Transverse colon (tissue), 4 donors: ENCODE measurements at regions not wholly inside any gene's neighbourhood (a gene's known extent, or its start where the extent isn't known, plus 50 kb on each side); places are given as distances from the start of the nearest gene placed in this dataset.

Experiments
- POLR2AphosphoS5 ChIP-seq, 3 donors: sonication (generic); formaldehyde crosslinking; IDR thresholded peaks; one replicate each; pipeline ENCODE4 v1.6.1; 2016; ENCODE audit warnings: antibody characterized with exemption in 3 of 3
- TF ChIP-seq, protein P1 (sequence below), 5 experiments: fragments of 200-600 bp in 3 of 5; fragments of 450-650 bp in 2 of 5; sonication (generic) in 3 of 5; IDR thresholded peaks; 1 replicate in 2 of 5; 2 replicates in 3 of 5; pipeline ENCODE4 v1.5.1; 2016 to 2017; ENCODE audit warnings: antibody characterized with exemption in 5 of 5, inconsistent platforms in 3 of 5, mild to moderate bottlenecking in 2 of 5, moderate library complexity in 1 of 5

- TF ChIP-seq POLR2AphosphoS5 (IDR thresholded peaks at IDR 0.05): no peak
- TF ChIP-seq, protein P1, sequence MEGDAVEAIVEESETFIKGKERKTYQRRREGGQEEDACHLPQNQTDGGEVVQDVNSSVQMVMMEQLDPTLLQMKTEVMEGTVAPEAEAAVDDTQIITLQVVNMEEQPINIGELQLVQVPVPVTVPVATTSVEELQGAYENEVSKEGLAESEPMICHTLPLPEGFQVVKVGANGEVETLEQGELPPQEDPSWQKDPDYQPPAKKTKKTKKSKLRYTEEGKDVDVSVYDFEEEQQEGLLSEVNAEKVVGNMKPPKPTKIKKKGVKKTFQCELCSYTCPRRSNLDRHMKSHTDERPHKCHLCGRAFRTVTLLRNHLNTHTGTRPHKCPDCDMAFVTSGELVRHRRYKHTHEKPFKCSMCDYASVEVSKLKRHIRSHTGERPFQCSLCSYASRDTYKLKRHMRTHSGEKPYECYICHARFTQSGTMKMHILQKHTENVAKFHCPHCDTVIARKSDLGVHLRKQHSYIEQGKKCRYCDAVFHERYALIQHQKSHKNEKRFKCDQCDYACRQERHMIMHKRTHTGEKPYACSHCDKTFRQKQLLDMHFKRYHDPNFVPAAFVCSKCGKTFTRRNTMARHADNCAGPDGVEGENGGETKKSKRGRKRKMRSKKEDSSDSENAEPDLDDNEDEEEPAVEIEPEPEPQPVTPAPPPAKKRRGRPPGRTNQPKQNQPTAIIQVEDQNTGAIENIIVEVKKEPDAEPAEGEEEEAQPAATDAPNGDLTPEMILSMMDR (IDR thresholded peaks at IDR 0.05): no peak
Observed at GRCh38 chr1:77614037-77614436, 68.4 kb downstream of the ZZZ3 start.
